ENCODE measurements at regions not wholly inside any gene's neighbourhood (a gene's known extent, or its start where the extent isn't known, plus 50 kb on each side); places are given as distances from the start of the nearest gene placed in this dataset.

GRCh38 chrX:20656721-20657120, 390.0 kb upstream of the RPS6KA3 start:
- TF ChIP-seq CTCF (IDR thresholded peaks at IDR 0.05 in 8 of 11, conservative IDR thresholded peaks at IDR 0.05 in 3 of 11) (no peak), POLR2A (IDR thresholded peaks at IDR 0.05) (no peak), POLR2AphosphoS5 (IDR thresholded peaks at IDR 0.05) (no peak)

Measured in spleen (tissue), 7 donors.